HG03196 (cell line): ENCODE measurements at regions not wholly inside any gene's neighbourhood (a gene's known extent, or its start where the extent isn't known, plus 50 kb on each side); places are given as distances from the start of the nearest gene placed in this dataset.
"Not testable (repeated sequence)": the region's sequence is repeated elsewhere in the genome, so short reads cannot be mapped to it uniquely, and the experiment has no call there.

Experiments used
- ATAC-seq: cut with Tn5 transposase; IDR thresholded peaks from one replicate; pipeline ENCODE4 v1.9.1; 2021; ENCODE audit not compliant: unreplicated experiment

DNA sequence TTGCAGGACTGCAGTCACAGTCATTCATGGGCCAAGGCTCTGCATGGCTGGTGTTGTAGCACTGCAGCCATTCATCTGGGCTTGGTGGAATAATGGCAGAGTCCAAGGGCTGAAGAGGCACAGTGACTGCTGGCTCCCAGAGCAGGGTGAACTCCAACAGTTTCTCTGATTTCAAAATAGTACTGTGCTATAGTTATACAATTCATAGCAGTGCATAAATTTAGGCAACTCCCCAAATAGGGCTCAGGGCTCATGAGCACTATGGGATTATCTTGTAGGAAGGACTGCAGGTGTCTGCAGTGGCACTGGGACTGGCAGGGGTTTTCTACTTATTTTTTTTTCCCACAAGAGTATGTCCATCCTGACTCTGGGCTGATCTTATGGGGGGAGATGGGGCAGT is 642.5 kb upstream of the SGCD start:
- no peak for ATAC-seq

DNA sequence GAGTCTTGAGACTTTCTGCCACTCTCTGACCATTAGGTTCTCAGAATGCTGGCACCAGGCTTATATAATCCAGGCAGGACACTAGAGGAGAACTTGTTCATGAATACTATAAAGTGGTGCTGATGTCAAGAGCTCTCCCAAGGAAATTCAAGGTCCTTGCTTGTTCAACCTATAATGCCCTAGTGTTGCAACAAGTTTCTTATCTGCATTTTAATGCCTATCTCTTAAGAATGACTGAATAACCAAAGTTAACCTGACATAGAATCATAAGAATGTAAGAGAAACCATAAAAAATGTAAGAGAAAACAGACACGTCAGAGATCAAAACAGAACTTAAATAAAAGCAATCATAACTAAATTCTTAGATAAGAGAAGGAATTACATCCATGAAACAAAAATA is 640.8 kb upstream of the SGCD start:
- ATAC-seq = no peak

DNA sequence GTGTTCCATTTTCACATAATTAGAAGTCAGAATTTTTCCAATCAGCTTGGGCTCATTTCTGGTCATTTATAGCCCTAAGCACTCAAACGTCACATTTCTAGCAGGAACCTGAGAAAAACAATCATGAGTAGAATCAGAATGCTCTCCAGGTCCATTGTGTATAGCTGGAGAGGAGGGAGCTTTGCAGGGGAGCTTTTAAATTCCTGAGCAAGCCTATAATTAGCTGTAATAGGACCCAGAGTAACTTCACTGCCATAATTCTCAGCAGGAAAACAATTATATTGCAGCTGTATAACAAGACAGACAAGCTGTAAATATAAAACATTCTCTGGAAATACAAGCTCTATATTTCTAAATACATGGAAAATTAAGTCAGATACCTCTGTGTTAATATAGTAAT is 637.6 kb upstream of the SGCD start:
- ATAC-seq = no peak

DNA sequence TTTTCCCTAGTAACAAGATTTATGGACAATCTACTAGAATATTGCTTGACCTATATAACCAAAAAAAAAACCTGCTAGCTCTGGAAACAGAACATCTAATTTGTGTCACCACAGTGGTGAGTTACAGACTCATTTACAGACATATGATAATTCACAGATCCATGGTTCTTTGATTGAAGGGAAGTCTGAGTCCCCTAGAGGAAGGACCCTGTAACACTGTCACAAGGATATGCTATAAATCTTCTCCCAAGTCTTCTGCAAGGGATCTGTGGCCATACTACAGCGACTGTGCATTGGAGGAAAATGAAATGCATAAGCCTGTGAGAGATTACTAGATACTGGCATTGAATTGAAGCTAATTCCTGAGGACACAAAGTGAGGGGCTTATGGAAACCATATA is 630.6 kb upstream of the SGCD start:
- ATAC-seq = no peak

DNA sequence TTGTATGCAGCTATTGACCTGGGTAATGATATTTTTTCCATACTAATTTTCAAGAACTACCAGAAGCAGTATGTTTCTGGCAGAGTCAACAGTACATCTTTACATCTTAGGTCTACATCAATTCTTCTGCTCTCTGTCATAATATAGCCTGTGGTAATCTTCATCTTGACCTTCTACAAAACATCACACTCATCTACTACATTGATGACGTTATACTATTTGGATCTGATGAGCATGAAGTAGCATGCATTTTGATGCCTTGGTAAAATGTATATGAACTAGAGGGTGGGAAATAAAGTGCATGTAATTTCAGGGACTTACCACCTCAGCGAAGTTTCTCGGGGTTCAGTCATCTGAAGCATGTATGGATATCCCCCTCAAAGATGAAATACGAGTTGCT is 629.7 kb upstream of the SGCD start:
- ATAC-seq = no peak

DNA sequence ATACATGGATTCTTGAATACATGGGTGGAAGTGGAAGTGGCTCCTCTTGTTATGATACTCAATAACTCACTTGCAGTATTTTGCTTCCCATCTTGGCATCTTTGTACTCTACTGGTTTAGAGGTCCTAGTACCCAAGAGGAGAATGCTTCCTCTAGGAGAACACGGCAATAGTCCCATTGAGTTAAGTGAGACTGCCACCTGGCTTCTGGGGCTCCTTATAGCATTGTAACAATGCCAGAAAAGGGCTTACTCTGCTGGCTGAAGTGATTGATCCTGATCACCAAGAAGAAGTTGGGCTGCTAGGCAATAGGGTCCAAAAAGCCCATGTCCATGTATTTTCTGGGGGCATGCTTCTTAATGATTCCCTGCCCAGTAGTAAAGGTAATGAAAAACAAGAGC is 627.6 kb upstream of the SGCD start:
- no peak for ATAC-seq

DNA sequence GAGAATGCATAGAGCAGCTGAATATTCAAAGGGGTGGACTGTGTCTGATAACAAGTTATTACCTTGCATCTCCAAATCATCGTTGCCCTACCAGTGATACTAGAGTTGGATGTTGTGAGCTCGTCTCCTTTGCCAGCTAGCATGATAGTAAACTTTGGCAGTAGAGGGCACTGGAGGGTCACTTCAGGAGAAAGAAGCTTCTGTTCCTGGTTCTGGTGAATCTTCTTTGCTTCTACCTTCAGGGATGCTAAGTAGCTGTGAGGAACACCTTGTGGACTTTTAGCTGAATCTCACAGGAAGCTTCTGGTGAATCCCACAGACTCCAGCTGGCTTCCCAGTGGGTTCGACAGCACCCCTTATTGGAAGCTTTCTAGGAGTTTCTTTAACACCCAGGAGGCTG is 626.6 kb upstream of the SGCD start:
- no peak for ATAC-seq

DNA sequence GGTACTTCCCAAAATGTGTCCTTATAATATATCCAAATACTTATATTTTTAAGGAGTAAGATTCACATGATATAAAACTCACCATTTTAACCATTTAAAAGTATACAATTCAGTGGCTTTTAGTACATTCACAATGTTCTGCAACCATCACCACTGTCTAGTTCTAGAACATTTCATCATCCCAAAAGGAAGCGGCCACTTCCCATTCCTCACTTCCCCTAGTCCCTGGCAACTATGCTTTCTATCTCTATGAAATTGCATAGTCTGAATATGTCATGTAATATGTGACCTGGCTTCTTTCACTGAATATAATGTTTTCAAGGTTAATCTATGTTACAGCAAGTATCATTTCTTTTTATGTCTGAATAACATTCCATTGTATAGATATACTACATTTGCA is 615.1 kb upstream of the SGCD start:
- ATAC-seq = no peak

DNA sequence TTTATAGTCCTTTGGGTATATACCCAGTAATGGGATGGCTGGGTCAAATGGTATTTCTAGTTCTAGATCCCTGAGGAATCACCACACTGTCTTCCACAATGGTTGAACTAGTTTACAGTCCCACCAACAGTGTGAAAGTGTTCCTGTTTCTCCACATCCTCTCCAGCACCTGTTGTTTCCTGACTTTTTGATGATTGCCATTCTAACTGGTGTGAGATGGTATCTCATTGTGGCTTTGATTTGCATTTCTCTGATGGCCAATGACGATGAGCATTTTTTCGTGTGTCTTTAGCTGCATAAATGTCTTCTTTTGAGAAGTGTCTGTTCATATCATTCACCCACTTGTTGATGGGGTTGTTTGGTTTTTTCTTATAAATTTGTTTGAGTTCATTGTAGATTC is 612.5 kb upstream of the SGCD start:
- not testable (repeated sequence) for ATAC-seq

DNA sequence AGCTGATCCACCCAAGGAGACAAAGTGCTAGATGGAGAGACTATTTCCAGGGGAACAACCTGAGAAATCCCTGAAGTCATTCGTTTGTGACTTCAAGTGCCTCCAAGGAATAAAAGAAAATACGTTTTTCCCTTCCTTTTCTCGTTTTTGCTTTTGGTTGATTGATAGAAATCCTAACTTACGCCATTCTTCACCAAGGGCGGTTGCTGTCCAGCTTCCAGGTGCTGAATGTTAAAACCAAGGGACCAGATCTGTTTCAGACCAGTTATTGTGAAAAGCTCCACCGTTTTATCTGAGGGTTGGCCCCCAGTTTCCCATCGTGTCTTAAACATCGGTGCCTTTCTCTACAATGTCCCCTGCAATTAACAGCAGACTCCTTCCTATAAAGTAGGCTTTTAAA is 600.7 kb upstream of the SGCD start:
- ATAC-seq = no peak

DNA sequence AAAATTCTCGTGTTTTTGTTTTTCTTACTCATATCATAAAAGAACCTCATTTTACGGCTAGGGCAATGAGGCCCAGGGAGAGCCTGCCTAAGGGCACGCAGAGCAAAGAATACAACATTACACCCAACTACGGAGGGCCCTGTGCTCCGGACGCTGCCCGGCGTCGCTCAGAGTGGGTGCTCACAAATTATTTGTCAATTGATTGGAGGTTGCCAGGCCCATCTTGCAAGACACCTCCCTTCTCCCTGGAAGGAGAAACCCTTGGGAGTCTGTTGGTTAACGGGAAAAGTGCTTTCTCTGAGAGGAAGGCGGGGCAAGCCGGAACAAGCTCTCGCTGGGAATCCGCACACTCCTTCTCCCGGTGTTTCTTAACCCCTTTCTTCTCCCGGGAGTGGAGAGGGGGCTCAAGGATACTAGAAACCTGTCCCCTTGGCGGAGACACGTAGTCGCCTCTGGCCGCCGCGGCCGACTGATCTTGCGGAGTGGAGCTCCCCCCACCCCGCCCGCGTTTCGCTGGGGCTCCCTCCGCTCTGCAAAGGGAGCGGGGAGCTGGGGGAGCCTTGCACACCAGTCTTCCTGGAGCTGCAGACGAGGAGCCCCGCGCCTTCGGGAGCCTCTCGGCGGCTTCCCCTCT is 599.3 kb upstream of the SGCD start:
- ATAC-seq = no peak

DNA sequence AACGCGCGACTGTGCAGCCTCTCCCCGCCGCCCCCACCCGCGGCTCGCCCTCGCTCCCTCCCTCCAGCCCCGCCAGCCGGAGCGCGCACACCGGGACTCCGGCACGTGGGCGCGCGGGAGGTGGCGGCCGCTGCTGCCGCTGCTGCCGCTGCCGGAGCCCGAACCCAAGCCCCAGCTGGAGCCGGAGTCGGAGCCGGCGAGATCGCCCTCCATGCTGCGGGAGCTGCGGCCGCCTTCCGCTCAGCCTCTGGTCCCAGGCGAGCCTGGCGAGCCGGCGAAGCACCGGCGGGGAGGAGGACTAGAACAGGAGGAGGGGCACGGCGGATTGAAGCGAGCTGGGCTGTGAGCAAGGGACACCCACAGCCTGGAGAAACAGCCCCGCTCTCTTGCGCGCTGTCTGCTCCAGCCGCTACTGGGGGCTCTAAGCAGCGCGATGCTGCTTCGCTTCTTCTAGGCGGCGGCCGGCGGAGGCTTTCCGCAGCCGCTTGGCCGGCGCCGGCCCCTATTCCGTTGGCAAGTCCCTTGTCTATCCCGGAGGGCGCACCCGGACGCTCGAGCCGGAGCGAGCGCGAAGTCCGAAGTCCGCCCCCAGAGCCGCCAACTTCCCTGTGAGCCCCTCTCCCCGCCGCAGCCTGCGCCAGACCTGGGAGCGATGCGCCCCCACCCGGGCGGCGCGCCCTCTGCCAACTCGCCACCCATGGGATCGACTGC is 598.7 kb upstream of the SGCD start:
- no peak for ATAC-seq

DNA sequence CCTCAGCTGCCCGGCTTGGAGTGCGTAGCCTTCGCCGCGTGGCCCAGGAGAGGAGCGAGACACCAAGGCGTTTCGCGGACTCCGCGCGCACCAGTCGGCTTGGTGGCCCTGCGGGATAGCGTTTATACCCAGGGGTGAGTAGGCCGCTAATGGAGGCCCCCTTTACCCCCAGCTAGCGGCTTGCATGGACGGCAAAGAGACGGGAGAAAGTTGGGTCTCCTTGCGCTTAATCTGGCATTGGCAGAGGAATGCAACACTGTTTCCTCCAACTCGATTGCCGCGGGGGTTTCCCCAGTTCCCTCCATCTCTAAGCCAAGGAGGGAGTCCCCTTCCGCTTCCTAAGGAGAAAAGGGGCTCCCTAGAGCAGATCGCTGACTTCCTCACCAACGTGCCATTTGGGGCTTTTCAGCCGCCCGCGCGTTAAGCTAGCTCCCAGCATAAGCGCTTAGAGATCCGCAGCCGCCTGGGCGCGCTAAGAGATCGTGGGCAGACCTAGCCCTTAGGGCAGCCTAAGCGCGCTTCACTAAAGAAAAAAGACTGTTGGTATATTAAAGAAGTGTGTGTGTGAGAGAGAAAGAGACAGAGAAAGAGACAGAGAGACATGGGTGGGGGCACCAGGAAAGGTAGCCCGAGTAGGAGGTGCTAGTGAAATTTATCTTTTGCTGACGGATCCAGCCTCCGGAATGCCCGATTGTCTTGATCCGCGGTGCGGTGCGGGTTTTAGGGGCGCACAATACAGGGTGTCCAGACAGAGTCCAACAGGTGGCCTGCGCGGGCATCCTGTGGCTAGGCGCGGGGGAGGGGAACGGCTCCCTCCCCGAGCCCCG is 597.9 kb upstream of the SGCD start:
- no peak for ATAC-seq

DNA sequence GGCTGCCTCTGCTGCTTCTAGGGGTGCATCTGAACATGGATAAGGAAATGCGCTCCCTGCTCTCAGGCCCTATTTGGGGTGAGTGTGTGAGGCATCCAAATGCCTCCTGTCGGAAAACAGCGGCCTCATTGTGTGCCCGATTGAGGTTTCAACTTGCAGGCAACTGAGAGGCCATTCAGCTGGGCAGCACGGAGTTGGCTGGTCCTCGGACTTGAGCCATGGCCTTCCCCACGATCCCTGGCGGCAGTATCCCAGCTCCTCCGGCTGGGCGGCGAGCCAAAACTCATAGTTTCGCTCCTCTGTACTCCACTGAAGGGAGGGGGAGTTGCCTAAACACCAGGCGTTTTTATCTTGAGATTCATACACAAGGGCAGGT is 597.3 kb upstream of the SGCD start:
- ATAC-seq = no peak

DNA sequence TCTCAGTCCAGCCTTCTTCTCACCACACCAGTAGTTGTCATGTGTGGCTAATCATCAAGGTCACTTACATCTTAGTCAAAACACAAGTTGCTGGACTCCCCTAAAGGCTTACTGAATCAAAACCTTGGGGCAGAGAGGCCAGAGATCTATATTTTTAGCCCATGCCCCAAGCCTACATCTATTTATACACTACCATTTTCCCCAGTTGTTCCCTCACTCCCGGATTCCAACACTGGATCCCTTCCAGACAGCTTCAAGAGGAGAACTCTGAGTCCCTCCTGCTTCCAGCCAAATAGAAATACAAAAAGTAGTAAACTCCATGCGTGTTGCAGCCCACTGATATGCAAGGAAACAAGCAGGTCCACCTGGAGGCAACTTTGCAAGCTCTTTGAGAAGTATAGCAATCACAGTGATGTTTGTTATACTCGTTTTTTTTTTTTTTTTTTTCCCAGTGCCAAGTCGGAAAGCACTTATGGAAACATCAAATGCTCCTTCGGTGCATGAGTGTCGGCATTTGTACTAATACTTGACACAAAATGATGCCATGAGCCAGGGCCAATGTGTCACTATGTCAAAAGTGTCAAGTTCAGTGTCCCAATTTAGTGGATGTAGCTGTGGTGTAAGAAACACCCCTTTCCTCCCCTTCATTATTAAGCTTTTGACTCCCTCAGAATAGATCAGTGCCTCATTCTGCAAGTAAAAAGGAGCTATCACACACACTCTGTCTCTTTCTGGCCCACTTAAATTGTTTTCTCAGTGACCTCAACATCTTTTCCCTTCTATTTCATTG is 594.2 kb upstream of the SGCD start:
- no peak for ATAC-seq

DNA sequence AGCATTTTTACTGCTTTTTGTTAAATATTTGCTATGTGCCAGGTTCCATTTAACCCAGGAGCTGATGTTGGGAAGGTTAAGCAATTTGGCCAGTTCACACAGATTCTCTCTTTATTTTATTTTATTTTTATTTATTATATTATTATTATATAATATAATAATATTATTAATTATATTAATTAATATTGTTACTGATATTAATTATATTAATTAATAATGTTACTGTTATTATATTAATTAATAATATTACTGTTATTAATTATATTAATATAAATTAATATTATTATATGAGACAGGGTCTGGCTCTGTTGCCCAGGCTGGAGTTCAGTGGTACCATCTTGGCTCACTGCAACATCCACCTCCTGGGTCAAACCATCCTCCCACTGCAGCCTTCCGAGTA is 593.0 kb upstream of the SGCD start:
- ATAC-seq = no peak

DNA sequence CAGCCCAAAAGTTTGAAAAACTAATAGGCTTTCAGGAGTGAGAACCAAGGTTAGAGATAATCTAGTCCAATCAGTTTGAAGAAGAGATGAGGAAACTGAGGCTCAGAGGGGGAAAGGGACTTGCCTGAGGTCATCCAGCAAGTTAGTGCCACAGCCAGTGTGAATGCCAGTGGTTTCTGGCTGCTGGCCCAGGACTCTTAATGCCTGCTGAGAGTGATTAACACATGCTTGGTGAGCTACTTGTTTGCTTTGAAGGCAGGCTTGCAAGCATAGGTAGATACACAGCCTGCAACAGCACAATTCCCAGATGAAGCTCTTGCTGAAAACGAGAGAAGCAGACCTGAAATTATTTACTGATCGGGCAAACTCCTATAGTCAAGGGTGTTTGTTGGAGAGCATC is 591.6 kb upstream of the SGCD start:
- ATAC-seq = no peak

DNA sequence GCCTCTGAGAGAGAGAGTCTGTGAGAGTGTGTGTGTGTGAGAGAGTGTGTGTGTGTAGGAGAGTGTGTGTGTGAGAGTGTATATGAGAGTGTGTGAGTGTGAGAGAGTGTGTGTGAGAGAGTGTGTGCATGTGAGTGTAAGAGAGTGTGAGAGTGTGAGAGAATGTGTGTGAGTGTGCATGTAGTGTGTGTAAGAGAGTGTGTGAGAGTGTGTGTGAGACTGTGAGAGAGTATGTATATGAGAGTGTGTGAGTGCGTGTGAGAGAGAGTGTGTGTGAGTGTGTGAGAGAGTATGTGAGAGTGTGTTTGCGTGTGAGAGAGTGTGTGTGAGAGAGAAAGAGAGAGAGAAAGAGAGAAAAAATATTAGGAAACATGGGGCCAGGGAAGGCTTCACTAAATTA is 588.3 kb upstream of the SGCD start:
- ATAC-seq = no peak

DNA sequence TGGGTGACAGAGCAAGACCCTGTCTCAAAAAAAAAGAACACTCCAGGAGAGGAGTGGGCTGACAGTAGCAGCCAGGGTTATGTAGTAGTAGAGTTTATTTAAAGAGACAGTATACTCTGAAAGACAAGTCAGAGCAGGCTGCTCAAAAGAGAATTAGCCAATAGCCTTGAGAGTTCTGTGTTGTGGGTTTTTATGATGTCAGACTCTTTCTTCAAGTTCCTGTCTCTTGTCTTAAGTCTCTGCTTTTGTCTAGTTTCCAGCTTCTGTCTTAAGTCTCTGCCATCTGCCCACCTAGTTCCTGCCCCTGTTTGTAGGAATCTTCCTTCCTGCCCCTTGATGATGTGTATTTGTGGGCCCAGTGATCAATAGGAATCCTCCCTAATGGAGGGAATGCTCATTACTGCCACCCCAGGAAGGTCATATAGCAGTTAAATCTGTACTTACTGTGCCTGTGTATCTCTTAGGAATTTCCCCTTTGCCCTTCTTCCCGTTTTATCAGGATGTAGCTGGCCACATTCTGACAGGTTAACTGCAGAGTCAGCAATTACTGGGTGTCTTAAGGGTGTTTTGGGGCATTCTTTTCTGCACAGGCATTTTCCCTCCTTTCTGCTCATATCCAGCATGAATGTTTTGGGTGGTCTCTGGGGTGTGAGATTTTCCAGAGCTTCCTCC is 580.5 kb upstream of the SGCD start:
- ATAC-seq = no peak

DNA sequence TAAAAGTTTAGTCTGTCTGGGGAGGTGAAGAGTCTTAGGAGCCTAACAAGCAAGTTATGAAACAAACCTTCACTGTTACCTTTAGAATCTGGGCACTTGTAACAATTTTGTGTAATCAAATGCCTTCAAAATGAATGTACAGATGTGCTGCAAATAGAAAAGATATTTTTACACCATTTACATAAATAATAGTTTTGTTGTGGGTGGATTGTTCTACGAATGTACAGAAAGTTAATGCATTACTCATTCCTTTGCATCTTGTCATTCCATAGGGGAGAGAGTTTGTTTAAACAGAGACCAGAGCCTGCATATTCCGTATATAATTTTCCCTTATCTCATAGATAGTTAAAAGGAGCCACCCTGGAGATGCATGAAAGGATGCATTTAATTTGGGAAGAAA is 576.9 kb upstream of the SGCD start:
- no peak for ATAC-seq

DNA sequence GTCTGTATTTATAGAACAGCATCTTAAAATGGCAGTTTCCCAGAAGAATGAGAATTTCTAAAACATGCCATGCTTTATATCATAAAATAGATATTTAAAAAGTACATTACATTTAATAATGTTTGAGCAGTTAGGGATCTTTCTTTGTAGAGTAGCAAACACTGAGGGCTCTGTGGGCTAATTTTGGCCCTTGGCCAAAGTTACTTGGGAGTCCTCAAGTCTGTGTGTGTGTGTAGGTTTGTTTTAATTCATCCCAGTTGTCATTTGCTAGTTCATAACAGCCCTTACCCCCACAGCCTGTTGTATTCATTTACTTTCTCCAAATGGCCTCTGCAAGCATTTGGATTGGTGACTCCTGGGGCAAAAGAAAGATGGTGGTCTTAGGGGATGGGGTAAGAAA is 576.4 kb upstream of the SGCD start:
- no peak for ATAC-seq
